GM21447 (cell line): ENCODE measurements at regions not wholly inside any gene's neighbourhood (a gene's known extent, or its start where the extent isn't known, plus 50 kb on each side); places are given as distances from the start of the nearest gene placed in this dataset.

ENCODE experiments used
- ATAC-seq: cut with Tn5 transposase; IDR thresholded peaks from one replicate; pipeline ENCODE4 v1.9.1; 2021; ENCODE audit not compliant: unreplicated experiment

DNA sequence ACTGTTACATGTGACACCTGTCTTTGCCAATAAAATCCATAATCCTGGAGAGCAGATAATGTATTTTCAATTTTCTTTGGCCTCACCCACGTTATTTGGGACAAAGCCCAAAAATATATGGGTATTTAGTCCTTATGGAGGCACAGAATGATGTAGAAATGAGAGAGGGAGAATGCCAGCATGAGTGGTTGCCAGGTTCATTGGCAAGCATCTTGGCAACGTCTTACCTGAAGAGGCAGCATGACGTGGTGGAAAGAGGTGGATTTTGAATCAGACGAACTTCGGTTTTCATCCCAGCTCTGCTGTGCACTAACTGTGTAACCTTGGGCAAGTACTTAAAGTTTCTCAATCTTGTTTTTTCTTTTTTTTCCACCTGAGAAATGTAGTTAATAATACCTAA lies 969.6 kb upstream of the PIK3C3 start:
- ATAC-seq: no peak

DNA sequence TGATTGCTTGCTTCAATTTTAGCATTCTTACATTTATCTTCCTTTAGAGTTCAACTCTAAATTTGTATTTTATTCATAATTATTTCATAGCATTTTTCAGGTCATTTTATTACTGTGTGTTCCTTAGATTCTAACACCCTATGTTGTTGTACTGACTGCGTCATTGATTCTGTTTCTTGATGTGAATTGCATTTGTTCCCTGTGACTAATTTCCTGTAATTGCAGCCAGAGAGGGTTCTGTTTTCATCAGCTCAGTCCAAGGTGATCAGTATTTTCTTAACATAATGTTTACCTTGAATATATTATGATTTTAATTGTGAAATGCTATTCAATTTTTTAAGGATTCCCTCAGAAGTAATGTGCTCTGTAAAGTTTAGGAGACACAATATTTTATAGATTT lies 970.2 kb upstream of the PIK3C3 start:
- ATAC-seq: no peak

DNA sequence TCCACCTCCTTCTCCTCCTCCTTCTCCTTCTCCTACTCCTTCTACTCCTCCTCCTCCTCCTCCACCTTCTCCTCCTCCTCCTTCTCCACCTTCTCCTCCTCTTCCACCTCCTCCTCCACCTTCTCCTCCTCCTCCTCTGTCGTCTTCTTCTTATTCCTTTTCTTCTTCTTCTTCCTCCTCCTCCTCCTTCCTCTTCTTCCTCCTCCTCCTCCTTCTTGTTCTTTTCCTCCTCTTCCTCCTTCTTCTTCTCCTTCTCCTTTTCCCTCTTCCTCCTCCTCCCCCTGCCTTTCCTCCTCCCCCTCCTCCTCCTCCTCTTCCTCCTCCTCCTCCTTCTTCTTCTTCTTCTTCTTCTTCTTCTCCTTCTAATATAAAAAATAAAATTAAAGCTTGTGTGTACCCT lies 971.2 kb upstream of the PIK3C3 start:
- no peak for ATAC-seq

DNA sequence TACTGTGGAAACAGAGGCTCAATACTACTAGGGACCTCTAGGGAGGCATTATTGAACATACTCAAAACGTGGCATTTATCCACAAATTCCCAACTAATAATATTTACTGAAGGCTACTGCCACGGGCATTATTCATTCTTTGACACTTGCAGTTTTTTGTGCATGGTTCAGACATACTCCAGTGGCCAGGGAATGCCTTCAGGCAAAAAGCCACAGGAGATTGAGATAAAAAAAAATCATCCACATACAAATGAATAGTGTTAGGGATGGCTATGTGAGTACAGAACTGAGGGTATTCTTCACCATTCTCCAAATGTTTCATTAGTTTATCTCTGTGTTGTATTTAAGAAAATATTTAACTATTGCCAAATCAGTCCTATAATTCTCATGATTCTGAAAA lies 974.9 kb upstream of the PIK3C3 start:
- no peak for ATAC-seq

DNA sequence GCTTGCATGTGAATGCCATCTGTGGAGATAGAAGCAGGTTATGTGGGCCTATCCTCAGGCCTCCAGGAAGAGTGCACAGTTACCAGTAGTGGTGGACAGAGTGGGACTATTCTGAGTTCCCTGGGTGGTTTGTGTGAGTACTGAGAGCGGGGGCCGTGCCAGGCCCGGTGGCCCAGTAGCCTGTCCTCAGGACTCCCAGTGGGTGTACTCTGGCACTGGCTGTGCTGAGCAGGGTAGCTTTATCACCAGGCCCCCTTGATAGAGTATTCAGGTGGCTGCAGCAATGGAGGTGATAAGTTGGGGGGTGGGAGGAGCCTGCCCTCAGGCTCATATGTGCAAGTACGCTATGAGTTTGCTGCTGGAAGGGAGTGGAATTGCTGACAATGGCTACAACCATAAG lies 979.0 kb upstream of the PIK3C3 start:
- ATAC-seq: no peak

DNA sequence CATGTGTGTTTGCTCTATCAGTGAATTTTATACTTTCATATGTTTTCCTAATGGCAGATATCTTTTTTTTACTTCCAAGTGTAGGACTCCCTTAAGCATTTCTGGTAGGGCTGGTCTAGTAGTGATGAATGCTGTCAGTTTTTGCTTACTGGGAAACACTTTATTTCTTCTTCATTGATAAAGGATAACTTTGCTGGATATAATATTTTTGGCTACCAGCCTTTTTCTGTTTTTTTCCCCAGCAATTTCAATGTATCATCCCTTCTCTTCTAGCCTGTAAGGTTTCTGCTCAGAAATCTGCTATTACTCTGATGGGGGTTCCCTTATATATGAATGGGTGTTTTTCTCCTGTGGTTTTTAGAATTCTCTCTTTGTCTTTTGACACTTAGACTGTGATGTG lies 980.6 kb upstream of the PIK3C3 start:
- no peak for ATAC-seq

DNA sequence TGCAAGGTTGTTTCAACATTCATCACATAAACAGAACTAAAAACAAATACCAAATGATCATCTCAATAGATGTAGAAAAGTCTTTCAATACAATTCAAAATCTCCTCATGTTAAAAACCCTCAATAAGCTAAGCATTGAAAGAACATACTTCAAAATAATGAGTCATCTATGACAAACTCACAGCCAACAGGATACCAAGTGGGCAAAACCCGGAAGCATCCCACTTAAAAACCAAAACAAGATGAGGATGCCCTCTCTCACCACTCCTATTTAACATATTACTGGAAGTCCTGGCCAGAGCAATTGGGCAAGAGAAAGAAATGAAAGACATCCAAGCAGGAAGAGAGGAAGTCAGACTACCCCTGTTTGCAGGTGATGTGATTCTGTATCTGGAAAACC lies 992.2 kb upstream of the PIK3C3 start:
- no peak for ATAC-seq

DNA sequence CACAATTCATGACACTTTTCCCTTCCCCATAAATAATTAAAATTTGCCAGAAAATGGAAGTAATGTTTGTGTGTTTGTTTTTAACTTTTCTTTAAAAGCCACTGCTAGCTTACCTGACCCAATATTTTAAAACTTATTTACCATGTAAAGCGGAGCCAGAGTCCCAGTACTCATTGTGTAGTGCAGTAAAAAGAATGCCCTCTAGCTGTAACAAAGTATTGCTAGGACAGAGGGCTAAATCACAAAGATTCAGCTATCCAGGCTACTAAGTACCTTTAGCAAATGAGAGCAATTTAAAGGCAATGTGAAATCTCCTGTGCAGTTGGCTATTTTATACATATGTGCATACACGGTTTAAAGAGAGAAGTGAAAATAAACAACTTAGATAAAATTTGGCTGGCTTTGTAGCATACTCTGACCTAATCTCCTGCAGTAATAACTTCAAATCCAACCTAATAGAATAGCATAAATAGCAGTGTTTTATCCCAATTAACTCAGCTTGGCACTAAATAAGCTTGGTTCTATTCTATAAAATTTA lies 997.4 kb upstream of the PIK3C3 start:
- ATAC-seq: no peak

DNA sequence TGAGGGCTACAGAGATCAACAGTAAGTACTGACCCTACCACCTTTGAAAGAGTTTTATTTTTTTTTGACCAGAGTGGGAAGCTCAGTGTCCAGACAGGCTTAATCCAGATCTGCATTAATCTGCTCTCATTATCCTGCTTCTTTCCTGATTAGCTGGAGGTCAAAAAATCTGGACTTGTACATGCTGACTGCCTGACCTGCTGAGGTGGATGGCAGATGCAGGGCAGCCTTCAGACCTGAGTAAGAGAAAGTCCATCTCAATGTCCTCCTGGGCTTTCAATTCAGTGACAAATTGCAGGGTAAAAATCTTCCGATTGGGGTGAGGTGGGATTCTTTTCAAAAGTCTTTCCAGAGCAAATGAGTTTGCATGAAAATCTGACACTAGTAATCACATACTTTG lies 998.8 kb upstream of the PIK3C3 start:
- ATAC-seq: no peak

DNA sequence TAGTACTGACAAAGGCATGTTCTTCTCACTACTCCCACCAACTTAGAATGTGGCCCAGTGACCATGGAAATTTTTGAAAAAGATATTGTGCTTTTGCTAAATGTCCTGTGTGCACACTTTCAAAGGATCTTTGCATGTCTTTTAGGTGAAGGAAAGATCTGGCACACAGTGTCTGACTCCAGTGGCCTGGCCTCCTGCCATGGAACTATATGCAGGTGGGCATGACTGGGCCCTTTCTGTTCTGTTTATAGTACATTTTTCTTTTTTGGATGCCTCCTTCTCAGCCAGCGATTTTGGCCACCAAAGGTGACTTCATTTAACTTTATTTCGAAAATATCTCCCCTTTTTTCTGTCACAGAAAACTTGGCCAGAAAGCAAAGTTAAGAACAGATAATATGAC lies 999.7 kb upstream of the PIK3C3 start:
- no peak for ATAC-seq

DNA sequence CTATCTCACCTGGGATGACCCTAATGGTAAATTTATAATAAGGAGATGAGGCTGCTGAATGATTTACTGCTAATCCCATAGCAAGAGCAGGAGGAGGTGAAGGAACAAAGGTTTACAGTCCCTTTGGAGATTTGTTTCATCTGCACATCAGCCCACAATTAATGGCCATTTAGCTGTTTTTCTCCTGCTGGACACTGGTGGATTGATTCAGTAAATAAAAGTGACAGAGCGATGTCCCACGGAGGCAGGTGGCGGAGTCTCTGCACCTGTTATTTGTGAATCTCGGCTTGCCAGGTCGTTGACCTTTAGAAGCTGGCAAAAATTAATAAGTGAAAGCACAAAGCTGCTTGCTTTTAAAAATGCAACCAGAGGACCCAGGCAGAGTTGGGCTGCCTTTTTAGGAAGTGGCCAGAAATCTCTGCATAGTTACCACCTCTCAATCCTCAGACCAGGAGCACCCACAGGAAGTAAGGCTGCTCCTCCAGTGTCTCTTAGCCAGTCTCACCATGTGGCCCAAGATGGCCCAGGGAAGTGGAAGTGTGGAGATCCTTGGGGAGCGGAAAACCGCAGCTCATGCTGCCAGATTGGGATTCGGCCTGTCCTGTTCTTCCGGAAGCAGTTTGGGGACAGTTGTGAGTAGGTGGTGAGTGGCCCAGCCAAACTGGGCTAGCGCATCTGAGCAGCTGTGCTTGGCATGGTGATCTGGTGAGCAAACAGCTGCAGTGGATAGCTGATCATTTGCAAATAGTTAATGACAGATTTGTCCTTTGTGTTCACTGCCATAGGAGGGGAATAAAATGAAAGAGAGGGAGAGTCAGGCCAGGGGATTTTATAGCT lies 1005.7 kb upstream of the PIK3C3 start:
- ATAC-seq: no peak

DNA sequence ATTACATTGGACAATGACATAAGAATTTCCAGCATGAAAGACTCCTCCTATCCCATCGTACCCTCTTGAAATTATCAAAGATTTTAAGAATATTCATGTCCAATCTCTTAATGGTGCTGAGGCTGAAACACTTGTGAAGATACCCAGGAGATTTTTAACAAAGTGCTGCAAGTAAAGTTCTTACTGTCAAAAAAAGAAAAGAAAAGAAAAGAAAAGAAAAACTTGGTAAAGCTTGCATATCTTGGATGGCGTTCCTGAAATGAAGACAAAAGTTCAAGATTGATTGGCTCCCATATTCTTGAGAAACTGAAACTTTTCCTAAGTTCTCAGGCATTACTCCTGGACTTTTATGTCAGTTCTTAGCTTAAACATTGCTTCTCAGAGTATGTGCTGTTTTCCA lies 1010.5 kb upstream of the PIK3C3 start:
- no peak for ATAC-seq

DNA sequence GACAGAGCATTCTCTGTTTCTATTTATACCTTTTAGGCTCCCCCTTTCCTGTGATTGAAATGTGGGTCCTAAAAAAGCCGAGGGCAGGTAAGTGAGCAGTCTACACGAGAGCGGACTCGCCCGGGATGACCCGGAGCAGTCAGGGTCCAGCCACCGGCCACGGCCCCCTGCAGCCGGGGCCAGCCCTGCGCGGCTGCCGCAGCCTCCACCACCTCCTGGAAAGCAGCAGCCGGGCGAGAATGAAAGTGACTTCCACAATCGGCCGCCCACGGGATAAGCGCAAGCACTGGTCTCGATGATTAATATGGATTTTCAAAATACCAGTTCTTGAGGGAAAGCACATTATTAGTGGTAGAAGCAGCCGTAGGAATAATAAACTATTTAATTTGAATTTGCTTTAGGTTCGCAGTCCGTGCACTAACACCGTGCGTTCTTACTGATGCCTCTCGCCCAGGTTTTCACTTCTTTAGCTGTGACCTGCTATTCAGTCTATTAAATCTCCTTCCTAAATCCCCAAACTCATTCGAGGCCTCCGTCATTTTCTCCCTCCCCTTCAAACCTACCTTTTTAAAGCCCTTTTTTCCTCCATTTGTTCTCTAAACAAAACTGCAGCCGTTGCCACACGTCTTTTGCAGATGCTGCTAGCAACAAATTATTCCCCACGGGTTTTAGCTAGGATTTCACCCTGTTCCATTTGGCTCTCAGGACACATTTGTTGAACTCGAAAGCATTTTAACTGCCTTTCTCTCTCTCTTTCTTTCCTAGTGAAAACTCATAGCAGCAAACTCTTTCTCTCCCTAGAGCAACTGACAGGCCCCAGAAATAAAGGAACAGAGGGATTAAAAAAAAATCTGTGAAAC lies 1015.1 kb upstream of the PIK3C3 start:
- ATAC-seq: no peak

DNA sequence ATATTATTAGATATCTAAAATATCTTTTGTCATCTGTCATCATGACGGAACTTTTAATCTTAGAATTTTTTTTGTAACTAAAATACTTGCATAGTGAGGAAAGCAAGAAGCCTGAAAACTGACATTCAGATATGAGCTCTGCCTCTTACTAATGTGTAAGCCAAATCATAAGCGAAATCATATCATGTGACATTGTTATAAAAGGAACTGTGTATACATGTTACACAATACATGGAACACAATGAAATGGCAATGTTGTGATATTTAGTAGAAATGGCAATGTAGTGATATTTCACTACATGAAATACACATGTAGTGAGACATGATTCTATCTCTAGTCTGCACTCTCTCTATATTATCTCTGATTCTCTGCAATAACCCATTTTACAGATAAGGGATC lies 1016.4 kb upstream of the PIK3C3 start:
- ATAC-seq: no peak

DNA sequence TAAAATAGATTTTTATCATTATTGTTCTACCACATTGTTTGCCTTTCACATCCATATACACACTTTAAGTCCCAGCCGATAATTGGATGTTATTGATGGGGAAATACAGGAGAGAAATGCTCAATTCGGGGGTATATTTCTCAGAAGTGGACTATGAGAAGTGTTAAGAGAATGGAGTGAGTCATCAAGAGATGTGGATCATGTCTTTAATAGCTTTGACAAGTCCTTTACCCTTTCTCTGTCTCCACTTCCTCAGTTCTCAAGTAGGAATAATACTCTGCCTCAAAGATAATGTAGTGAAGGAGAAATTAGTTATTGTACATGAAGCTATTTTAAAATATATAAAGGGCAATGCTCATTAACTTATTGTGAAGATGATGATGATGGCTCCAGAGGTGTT lies 1017.6 kb upstream of the PIK3C3 start:
- ATAC-seq: no peak

DNA sequence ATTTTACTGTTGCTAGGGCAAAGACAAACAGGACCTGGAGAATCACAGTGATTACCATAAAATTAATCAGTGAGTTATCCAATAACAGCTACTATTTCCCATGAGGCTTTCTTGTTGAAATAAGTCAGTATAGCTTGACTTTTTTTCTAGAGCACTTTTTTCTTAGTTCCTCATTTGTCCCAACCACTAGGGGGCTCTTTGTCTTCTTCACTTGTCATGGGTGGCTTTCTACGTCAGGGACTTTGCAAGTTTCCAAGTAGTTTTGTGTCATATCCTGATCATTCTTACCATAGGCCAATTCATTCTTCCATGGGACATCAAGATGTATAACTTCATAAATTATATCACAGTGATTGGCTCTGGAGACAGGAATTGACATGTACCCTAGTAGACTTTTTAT lies 1019.6 kb upstream of the PIK3C3 start:
- ATAC-seq: no peak

DNA sequence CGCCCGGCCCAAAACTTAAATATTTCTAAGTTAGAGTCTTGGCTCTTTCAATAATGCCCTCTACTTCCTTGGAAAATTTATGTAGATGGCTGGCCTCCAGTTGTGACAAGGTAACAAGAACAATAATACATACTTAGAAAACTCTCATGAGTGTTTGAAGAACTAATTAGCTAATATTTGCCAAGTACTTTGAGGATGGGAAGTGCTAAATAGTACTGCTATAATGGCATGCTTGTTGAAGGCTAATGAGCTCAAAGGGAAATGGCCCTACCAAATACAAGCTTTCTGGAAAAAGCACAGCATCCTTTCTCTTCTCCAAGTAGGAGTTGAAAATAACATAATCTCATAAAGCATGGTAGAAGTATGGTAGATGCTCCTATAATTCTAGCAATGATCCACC lies 1022.2 kb upstream of the PIK3C3 start:
- no peak for ATAC-seq

DNA sequence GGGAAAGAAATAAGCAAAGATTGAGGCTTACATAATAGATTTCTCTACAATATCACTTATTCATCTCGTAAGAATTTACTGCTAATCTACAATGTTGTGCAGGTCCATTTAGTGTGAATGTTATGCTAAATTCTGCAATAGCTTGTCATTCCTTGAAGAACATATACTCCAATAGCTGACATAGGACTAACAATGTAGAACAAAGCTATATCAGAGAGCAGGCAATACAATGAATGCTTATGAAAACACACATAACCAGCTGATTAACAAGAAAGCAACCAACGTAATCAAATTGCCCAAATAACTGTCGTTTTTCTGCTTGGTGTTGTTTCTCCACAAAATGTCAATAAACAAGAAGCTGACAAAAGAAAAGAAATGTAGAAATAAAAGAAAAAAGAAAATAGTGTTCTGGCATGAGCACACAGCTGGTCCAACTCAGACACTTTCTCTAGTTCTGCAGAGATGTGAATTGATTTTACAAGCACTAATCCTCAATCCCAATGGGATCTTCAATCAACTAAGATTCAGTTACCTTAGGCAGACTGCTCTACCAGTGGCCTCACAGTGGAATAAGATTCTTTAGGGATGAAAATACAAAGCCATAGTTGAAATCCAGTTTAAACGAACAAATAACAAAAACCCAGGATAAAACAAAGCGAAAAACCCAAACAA lies 1024.7 kb upstream of the PIK3C3 start:
- ATAC-seq: no peak

DNA sequence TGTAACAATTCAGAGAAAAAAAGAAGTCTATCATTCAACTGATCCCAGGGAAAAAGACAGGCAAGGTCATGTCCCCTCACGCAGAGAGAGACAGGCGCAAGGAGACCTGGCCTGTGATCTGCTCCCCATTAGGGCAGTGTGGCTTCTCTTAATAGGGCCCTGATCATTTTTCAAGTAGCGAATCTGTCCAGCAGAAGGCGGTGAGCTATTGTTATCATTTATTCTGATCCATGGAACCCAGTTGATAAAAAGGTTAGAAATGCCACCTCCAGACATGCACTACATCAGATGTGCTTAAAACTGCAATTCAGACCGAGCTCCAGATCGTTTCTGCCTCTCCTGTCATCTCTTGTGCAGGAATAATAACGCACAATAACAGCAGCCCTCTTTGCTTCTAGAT lies 1025.6 kb upstream of the PIK3C3 start:
- no peak for ATAC-seq

DNA sequence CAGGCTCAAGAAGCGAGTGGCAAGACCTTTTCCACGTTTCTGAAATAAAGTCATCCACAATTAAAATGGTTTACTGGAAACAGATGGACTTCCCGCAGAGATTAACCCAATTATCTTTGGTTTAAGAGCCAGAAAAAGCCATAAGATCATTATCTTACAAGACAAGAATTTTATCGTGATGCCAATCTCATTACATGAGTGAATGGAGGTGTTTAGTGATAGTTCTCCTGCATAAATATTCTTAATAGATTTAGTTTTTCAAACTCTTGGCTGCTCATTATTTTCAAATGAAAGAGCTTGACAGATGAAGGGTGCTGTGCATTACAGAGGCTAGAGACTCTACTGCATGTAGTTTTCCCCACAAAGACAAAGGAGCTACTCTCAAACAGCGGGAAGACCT lies 1028.4 kb upstream of the PIK3C3 start:
- no peak for ATAC-seq

DNA sequence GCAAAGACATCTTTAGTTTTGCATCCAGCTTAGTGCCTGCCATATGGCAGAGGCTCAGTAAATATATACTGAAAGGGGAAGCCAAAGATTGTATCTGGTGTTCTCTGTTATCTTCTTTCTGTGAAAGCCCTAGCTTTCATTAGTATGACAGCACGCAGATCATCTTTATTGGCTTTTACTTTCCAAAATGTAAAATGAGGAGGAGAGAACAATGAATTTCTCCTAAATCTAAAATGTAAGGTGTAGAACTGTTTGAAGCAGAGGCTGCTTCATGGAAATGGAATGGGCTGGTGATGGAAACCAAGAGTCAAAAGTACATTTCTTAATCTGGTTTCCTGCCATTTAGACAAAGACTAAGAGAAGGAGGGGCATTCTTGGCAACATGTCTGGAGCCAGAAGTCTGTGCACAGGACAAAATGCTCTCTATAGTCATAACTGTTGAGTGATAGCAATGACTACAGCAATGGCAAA lies 1029.9 kb upstream of the PIK3C3 start:
- ATAC-seq: no peak
